ENCODE measurements at regions not wholly inside any gene's neighbourhood (a gene's known extent, or its start where the extent isn't known, plus 50 kb on each side); places are given as distances from the start of the nearest gene placed in this dataset.
"Not testable (repeated sequence)": the region's sequence is repeated elsewhere in the genome, so short reads cannot be mapped to it uniquely, and the experiment has no call there.

DNA sequence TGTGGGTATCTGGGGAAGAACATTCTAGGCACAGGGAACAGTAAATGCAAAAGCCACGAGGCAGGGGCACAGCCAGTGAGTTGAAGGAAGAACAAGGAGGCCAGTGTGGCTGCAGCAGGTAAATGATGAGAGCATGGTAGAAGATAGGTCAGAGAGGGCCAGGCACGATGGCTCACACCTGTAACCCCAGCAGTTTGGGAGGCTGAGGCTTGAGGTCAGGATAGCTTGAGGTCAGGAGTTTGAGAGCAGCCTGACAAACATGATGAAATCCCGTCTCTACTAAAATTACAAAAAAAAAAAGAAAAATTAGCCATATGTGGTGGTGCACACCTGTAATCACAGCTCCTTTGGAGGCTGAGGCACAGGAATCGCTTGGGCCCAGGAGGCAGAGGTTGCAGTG is 86.7 kb upstream of the ESRRB start:
- TF ChIP-seq, protein P1, sequence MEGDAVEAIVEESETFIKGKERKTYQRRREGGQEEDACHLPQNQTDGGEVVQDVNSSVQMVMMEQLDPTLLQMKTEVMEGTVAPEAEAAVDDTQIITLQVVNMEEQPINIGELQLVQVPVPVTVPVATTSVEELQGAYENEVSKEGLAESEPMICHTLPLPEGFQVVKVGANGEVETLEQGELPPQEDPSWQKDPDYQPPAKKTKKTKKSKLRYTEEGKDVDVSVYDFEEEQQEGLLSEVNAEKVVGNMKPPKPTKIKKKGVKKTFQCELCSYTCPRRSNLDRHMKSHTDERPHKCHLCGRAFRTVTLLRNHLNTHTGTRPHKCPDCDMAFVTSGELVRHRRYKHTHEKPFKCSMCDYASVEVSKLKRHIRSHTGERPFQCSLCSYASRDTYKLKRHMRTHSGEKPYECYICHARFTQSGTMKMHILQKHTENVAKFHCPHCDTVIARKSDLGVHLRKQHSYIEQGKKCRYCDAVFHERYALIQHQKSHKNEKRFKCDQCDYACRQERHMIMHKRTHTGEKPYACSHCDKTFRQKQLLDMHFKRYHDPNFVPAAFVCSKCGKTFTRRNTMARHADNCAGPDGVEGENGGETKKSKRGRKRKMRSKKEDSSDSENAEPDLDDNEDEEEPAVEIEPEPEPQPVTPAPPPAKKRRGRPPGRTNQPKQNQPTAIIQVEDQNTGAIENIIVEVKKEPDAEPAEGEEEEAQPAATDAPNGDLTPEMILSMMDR (IDR thresholded peaks at IDR 0.05; ENCODE audit: low read depth, low read length), result no peak
- no peak overlapping the region for H3K4me3 ChIP-seq (ENCODE audit: low read depth, low read length)
- in situ Hi-C loops (cut with HindIII; ENCODE audit: low sequenced_read_pairs), result no loop called here
- DNase-seq (ENCODE audit: low read depth, low spot score), result no peak

DNA sequence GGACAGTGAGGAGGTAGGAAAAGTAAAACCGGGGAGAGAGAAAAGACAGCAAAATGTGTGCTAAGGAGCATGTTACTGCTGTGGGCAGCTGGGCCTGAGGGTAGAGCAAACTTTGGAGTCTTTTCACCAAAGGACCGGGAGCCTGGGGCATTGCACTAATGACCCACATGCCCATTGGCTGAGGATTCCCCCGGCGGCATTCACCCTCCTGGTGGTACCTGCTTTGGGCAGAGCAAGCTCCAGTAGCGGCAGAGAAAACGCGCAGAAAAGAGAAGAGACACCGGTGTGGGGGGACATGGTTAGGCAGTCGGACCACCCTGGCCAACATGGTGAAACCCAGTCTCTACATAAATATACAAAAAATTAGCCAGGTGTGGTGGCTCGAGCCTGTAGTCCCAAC is 83.4 kb upstream of the ESRRB start:
- no peak overlapping the region for H3K4me3 ChIP-seq (ENCODE audit: low read depth, low read length)
- TF ChIP-seq, protein P1 (IDR thresholded peaks at IDR 0.05; ENCODE audit: low read depth, low read length), result no peak
- in situ Hi-C loops (cut with HindIII; ENCODE audit: low sequenced_read_pairs), result no loop called here
- no peak for DNase-seq (ENCODE audit: low read depth, low spot score)

DNA sequence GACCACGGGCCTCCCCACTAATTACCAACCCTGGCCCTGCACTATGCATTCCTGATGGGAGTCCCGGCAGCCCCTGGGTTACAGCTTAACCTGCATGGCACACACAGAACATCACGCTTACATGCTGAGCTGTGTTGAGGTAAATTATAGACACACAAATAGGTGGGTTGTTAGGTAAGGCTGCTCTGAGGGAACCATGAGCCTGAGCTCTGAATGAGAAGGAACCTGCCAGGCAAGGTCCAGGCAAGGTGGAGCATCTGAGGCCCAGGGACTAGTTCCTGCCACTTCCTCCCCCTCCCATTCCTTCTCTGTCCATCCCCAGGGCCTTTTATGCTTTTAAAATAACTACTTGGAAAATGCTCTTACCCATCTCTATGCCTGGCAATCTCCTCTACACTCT is 82.7 kb upstream of the ESRRB start:
- DNase-seq (ENCODE audit: low read depth, low spot score), result no peak
- in situ Hi-C loops (cut with HindIII; ENCODE audit: low sequenced_read_pairs), result no loop called here
- no peak overlapping the region for H3K4me3 ChIP-seq (ENCODE audit: low read depth, low read length)
- TF ChIP-seq, protein P1 (IDR thresholded peaks at IDR 0.05; ENCODE audit: low read depth, low read length), result no peak

- DNase-seq (ENCODE audit: low read depth, low spot score), result no peak
- TF ChIP-seq, protein P1 (IDR thresholded peaks at IDR 0.05; ENCODE audit: low read depth, low read length), result no peak
- H3K4me3 ChIP-seq (ENCODE audit: low read depth, low read length), result no peak overlapping the region
- in situ Hi-C loops (cut with HindIII; ENCODE audit: low sequenced_read_pairs), result no loop called here
Observed at GRCh38 chr14:76293923-76294322, 82.0 kb upstream of the ESRRB start.

- in situ Hi-C loops (cut with HindIII; ENCODE audit: low sequenced_read_pairs), result no loop called here
- TF ChIP-seq, protein P1 (IDR thresholded peaks at IDR 0.05; ENCODE audit: low read depth, low read length), result no peak
- no peak for DNase-seq (ENCODE audit: low read depth, low spot score)
- H3K4me3 ChIP-seq (ENCODE audit: low read depth, low read length), result no peak overlapping the region
Observed at GRCh38 chr14:76294876-76295275, 81.1 kb upstream of the ESRRB start.

- H3K4me3 ChIP-seq (ENCODE audit: low read depth, low read length), result no peak overlapping the region
- no peak for DNase-seq (ENCODE audit: low read depth, low spot score)
- TF ChIP-seq, protein P1 (IDR thresholded peaks at IDR 0.05; ENCODE audit: low read depth, low read length), result no peak
- in situ Hi-C loops (cut with HindIII; ENCODE audit: low sequenced_read_pairs), result no loop called here
Observed at GRCh38 chr14:76298896-76299295, 77.0 kb upstream of the ESRRB start.

DNA sequence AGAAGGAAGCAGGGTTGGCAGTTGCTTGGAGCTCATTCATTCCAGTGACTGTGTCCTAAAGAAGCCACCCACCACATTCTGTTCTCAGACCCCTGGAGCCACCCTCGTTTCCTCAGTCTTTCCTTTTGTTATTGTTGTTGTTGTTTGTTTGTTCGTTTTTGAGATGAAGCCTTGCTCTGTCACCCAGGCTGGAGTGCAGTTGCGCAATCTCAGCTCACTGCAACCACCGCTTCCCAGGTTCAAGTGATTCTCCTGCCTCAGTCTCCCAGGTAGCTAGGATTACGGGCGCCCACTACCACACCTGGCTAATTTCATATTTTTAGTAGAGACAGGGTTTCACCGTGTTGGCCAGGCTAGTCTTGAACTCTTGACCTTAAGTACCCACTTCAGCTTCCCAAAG is 72.7 kb upstream of the ESRRB start:
- H3K4me3 ChIP-seq (ENCODE audit: low read depth, low read length); in situ Hi-C loops (cut with HindIII; ENCODE audit: low sequenced_read_pairs); DNase-seq (ENCODE audit: low read depth, low spot score): not testable (repeated sequence)

All from astrocyte of the spinal cord (primary cell).